Heart left ventricle (tissue), 13 donors: ENCODE measurements at regions not wholly inside any gene's neighbourhood (a gene's known extent, or its start where the extent isn't known, plus 50 kb on each side); places are given as distances from the start of the nearest gene placed in this dataset.

Source experiments
- POLR2A ChIP-seq, 2 donors: fragments of 450-650 bp; IDR thresholded peaks; one replicate each; pipeline ENCODE4 v1.6.1; 2017; ENCODE audit warnings: antibody characterized with exemption in 2 of 2, mild to moderate bottlenecking in 2 of 2, moderate library complexity in 2 of 2
- TF ChIP-seq, protein P1 (sequence below), 12 donors: fragments of 200-600 bp; sonication (generic) in 4 of 12; IDR thresholded peaks; one replicate each; pipeline versions ENCODE4 v1.5.0 to v1.8.0; 2018 to 2022; ENCODE audit warnings: antibody characterized with exemption in 12 of 12, mild to moderate bottlenecking in 5 of 12
- donor health status: ischemic (EF 13 %, LVEDD 7.1; RV severe dilation, severe dysfunction).
- donor health status: DM: no; HTN: yes; CAD: no.
- donor health status: DM: no; HTN: no; CAD: no.
- donor health status: ischemic (EF 25% LVEDD 6.9; RV normal size, moderate dysfunction).
- donor health status: ischemic (EF 25% LVEDD 5.7; RV mildly dilated, moderate dysfunction).
- donor health status: ischemic (EF 35%, LVEDD 5.7; RV mildly dilated, moderate dysfunction).
- donor health status: nonischemic (EF 11% LVEDD 7.7; RV severe dilation, severe dysfunction).
- donor health status: DM: yes; HTN: yes; CAD: no.
- donor health status: PGD.
- donor health status: ischemic (EF 29% LVEDD 5.4; RV normal size, mild dysfunction).
- donor health status: nonischemic (EF 23%, LVEDD 6.1; RV moderate dilation, normal function).

DNA sequence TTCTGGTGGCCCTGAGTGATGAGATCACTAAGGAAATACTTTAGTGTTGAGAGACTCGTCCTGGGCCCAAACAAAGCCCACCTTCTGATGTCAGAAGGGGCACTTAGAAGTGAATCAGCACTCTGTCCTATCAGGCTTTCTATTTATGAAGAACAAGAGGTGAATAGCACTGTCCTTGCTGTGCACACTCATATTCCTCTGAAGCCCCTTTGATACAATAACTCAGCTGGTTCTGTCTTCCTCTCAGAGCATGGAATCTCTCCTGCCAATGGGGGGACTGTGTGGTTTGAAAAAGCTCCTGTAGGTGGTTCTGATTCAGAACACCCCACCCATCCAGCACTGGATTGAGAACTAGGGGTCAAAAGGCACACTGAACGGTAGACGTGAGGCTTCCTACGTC is 348.1 kb downstream of the ETS1 start:
- TF ChIP-seq, protein P1, sequence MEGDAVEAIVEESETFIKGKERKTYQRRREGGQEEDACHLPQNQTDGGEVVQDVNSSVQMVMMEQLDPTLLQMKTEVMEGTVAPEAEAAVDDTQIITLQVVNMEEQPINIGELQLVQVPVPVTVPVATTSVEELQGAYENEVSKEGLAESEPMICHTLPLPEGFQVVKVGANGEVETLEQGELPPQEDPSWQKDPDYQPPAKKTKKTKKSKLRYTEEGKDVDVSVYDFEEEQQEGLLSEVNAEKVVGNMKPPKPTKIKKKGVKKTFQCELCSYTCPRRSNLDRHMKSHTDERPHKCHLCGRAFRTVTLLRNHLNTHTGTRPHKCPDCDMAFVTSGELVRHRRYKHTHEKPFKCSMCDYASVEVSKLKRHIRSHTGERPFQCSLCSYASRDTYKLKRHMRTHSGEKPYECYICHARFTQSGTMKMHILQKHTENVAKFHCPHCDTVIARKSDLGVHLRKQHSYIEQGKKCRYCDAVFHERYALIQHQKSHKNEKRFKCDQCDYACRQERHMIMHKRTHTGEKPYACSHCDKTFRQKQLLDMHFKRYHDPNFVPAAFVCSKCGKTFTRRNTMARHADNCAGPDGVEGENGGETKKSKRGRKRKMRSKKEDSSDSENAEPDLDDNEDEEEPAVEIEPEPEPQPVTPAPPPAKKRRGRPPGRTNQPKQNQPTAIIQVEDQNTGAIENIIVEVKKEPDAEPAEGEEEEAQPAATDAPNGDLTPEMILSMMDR (IDR thresholded peaks at IDR 0.05): no peak
- no peak for TF ChIP-seq POLR2A (IDR thresholded peaks at IDR 0.05)
